UCSD-AML1 (cell line): ENCODE measurements at regions not wholly inside any gene's neighbourhood (a gene's known extent, or its start where the extent isn't known, plus 50 kb on each side); places are given as distances from the start of the nearest gene placed in this dataset.

Source experiments
- DNase-seq: peaks from one replicate; lab custom pipeline; 2025; ENCODE audit not compliant: unreplicated experiment; lab: John Stamatoyannopoulos, UW

DNA sequence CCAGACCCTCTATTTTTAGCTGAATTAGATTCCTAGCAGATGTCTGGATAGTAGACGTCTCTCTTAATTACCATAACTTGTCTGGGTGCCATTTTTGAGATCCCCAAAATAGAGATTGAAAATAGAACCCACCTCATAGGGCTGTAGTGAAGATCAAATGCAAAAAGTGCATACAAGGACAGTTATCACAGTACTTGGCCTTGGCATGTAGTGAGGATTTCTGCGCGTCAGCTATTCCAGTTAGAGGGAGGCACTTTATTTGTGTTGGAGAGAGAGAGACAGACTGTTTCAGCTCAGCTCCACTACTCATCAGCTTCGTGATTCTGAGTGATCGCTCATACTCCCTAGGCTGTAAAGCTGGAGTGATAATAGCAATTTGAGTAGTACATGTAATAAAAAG is 59.6 kb upstream of the CDH13 start:
- DNase-seq: no peak

DNA sequence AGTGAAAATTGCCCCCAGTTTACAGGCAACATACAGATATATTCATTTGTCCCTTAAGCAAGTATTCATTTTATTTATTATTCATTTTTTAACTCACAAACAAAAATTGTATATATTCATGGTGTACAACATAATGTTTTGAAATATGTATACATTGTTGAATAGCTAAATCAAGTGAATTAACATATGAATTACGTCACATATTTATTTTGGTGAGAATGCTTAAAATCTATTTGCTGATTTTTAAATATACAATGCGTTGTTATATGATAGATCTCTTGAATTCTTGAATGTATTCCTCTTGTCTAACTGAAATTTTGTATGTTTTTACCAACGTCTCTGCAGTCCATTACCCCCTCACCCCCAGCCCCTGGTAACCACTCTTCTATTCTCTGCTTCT is 63.4 kb upstream of the CDH13 start:
- DNase-seq: no peak

- DNase-seq: no peak
These were observed 64.5 kb upstream of the CDH13 start for GRCh38 chr16:82562183-82562683.

DNA sequence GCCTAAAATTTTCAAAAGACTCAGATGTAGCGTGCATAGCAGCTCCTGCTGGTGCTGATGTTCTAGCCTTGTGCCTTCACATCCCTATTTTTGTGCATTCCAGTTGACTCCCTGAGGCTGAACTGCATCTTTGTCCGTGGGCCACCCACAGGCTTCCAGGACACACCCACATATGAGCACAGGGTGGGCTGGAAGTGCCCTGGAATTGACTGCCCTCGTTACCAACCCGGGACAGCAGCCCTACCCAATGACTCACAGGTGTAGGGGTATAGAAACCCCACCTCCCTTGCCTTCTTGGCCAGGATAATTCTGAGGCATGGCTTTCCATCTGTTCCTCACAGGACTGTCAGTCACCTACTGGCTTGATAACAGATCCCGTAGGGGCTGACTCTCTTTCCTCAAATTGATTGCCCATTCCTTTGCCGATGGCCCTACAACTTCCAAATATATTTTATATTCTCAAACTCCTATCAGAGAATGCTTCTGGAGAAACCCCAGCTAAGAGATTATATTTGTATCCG is 65.9 kb upstream of the CDH13 start:
- no peak for DNase-seq

- no peak for DNase-seq
These were observed 82.2 kb upstream of the CDH13 start for GRCh38 chr16:82544378-82545160.

- no peak for DNase-seq
These were observed 84.1 kb upstream of the CDH13 start for GRCh38 chr16:82542714-82543113.

DNA sequence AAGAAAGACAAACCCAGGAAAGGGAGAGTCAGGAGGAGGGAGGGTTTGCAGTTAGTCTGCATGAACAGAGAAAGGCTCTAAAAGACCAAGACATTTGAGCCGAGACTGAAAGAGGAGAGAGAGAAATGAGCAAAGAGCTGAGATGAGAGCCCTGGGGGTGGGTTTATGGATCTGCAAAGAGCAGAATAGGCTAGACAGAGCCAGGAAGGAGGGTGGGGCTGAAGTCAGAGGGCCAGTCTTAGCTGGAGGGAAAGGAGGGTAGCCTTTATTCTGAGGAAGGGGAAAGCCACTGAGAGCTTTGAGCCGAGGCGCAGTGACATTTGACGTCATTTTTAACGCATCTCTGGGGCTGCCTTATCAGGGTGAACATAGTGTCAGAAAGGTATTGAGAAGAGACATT is 85.7 kb upstream of the CDH13 start:
- no peak for DNase-seq

DNA sequence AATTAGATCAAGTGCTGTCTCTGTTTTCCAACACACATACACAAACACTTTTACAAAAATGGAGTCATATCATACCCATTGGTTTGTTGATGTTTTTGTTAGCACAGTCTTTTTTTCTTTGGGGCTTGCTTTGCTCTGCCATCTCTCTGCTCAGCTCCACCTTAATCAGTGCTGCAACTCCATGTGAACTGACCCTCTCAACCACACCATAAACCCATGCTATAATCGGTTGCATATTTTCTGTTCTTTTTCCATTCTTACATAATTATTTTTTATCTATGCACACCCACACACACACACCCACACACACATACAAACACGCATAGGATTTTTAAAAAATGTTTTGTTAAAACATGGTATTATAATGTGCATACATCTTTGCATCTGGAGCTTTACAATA is 91.0 kb upstream of the CDH13 start:
- DNase-seq: no peak

DNA sequence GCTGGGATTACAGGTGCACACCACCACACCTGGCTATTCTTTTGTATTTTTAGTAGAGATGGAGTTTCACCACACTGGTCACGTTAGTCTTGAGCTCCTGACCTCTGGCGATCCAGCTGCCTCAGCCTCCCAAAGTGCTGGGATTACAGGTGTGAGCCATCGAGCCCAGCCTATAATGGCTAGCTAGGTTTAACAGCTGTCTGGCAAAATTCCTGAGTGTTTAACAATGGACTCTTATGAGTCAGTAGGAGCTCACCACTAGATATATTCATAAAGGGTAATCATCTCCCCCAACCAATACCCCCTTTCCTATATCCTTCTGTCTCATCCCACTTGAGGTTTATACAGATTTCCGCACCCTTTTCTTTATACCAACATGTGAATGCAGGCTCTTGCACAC is 91.5 kb upstream of the CDH13 start:
- DNase-seq: no peak

- DNase-seq: no peak
These were observed 93.6 kb upstream of the CDH13 start for GRCh38 chr16:82533189-82533588.

- no peak for DNase-seq
These were observed 95.9 kb upstream of the CDH13 start for GRCh38 chr16:82530883-82531282.

DNA sequence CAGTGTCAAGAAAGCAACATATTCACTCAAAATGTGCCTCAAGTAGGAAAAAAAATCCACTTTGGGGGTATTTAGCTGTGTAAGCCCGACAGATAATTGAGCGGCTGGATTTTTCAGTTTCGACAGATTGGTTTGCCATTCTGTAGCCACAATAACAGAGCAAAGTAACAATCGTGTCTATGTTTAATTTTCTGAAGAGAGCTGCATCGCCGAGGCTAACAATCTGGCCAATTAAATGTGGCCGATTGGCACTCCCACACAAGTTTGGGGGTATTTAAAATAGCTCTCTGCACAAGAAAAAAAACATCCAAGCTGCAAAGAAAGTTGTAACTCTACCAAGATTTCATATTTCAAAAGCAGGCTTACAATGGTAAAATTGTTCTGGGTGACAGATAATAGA is 99.7 kb upstream of the CDH13 start:
- no peak for DNase-seq

DNA sequence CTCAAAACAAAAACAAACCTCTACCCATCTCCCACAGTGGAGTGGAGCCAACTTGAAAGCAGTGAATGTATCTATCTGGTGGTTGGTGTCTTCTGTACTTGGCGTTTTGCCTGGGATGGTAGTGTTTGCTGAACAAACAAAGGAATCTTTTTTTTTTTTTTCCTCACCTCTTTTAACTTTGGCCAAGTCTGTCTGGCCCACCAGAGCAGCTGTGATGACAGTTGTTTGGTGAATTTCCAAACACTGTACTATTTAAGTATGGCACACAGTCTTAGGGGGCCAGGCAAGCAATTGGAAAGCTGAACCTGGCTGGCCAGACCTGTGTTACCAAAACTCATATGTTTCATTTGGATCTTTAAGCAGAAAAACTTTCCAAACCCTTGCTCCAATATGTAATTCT is 101.8 kb upstream of the CDH13 start:
- DNase-seq: no peak

GRCh38 chr16:82523815-82524214 is 103.0 kb upstream of the CDH13 start:
- no peak for DNase-seq

DNA sequence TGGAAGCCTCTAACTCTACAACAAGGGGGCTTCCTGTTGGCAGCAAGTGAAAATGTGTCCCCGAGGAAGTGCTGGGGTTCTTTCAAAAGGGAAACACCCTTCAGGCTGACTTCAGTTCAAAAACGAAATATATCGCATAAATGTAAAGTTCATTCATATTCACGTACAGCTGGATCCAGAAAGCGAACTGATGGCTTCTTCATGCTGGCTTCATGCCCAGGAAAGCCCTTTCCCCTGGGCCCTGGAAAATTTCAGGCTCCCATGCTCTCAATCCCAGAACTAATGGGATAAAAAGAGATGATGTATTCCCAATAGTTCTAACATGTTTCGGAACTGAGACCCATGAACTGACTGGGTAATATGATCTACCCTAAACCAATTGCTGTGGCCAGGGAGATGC is 104.7 kb upstream of the CDH13 start:
- DNase-seq: no peak

GRCh38 chr16:82518811-82519210 is 108.0 kb upstream of the CDH13 start:
- DNase-seq: no peak

- no peak for DNase-seq
These were observed 112.5 kb upstream of the CDH13 start for GRCh38 chr16:82514262-82514661.

DNA sequence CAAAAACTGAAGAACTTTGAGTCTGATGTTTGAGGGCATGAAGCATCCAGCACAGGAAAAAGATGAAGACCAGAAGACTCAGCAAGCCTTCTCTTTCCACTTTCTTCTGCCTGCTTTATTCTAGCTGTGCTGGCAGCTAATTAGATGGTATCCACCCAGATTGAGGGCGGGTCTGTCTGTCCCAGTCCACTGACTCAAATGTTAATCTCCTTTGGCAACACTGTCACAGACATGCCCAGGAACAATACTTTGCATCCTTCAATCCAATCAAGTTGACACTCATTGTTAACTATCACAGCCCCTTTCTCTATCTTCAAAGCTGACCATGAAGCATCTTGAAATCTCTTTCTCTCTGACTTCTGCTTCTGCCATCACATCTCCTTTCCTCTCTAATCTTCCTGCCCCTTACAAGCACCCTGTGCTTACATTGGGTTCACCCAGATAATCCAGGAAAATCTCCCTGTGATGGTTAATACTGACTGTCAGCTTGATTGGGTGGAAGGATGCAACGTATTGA is 115.9 kb upstream of the CDH13 start:
- no peak for DNase-seq

DNA sequence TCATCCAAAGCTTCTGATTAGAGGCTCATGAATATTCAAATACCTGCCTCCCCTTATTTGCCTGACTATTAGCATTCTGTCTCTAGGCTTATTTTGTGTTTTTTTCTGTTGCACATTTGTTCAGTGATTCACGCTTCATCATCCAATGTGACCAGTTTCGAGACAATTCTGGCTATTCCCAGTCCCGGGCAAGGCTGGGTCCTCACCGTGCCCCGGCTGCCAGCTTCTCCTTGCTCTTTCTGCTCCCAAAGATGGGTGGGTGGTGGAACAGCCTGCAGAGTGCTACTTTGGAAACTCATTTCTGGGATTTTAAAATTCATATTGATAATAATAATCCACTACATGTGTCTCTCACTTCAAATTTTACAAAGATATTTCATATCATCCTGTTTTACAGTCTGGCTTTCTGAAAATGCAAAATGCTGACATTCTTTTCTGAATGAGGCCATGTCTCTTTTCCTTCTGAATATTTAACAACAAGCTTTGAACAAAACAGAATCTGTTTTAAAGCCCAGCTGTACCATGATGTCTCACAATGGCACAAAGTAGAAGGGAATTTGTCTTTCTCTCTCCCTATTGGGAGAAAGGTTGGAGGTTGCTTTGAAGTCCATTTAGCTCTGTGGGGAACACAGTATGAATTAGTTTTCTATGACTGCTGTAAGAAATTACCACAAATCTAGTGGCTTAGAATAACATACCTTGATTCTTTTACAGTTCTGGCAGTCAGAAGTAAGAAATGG is 116.9 kb upstream of the CDH13 start:
- DNase-seq: no peak

DNA sequence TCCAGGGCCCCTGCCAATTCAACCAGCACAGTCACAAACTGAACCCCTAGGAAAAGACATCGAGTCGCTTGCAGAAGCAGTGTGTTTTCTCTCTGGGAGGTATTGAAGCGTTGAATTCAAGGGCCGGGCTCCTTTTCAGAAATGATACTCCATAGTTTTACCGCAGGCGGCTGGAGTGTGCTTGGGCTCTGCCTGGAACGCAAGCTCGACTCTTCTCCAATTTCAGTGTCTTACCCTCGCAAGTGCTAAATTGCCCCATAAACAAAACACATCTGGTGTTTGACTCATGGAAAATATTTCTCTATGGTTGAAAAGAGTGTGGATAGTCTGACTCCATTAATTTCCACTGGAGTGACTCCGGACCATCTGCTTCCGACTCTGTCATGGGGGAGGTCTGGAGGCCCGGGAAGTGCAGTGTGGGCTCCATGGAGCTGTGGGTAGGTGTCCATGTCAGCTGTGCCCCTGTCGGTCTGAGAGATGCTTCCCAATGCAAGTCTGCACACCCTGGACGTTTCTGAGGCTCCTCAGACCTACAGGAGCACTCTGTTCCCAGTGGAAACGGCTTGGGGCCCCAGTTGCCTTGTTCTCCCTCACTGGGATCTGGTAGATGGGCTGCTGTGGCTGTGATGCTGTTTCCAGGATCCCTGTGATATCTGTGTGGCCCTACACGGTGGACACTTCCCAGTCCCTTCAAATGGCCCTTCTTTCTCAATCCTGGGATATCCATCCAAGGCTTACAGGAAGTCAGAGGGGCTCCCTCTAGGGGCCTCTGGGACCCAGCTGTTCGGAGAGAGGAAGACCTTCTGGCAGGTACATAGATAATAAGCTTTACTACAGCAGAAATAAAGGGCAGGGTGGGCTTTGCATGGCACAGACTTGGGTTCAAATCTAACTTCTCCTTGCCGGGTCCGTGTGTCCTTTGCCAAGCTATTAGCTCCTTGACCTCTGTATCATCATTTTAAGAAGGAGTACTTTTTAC is 119.8 kb upstream of the CDH13 start:
- DNase-seq: no peak

DNA sequence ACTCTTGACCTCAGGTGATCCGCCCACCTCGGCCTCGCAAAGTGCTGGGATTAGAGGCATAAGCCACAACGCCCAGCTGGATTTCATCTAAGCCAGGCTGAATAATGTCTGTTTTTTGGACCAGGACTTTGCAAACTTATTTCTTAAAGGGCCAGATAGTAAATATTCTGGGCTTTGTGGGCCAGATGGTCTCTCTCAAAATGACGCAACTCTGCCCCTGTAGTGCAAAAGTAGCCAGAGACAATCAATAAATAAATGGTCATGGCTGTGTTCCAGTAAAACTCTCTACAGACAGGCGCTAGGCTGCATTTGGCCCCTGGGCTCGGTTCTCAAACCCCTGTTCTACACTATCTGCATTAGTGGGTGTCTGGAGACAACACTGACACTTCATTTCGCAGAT is 121.9 kb upstream of the CDH13 start:
- DNase-seq: no peak
